NCI-H146 treated with DMSO at 0.1 percent for 48 hours (cell line): ENCODE measurements at regions not wholly inside any gene's neighbourhood (a gene's known extent, or its start where the extent isn't known, plus 50 kb on each side); places are given as distances from the start of the nearest gene placed in this dataset.

Source experiments
- DNase-seq: peaks from one replicate; lab custom pipeline; 2025; ENCODE audit not compliant: unreplicated experiment; lab: John Stamatoyannopoulos, UW

DNA sequence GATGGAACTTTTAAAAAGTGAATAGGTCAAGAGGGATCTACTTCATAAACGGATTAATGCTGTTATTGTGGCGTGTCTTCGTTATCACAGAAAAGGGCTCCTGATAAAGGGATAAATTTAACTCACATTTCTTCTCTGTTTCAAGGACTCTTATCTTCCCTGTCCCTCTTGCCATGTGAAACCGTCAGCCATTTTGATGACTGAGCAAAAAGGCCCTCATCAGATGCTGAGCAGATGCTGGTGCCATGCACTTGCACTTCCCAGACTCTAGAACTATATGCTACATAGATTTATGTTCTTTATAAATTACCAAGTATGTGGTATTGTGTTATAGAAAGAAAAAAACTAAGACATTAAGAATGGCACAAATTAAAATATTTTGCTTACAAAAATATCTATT lies 1011.8 kb upstream of the GBE1 start:
- DNase-seq: no peak

DNA sequence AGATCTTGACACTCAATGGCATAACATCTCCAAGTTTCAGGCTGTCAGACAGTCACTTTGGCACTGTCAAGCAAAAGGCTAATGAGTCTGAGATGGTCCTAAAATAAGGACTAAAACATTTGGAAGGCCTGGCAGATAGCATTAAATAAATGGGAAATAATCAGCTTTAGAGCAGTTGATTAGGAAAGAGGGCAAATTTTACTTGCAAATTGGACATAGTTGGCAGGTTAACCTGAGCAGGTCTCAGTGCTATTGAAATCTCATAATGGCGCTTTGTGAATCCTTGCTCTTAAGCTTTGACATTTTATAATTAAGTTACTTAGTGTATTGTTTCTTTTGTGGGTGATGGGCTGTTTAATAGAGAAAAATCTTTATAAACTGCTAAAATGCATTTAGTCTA lies 1003.1 kb upstream of the GBE1 start:
- DNase-seq: peak; percentile 32

DNA sequence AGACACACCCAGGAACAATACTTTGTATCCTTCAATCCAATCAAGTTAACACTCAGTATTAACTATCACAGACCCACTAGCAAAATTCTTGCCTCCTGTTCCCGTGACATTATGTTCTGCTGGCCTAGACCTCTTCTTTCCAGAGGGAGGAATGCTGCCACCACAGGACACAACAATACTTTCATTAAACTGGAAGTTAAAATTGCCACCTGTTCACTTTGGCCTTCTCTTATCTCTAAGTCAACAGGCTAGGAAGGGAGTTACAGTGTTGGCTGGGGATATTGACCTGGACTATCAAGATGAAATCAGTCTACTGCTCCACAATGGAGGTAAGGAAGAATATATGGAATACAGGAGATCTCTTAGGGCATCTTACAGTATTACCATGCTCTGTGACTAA lies 1000.4 kb upstream of the GBE1 start:
- peak; percentile 23 for DNase-seq

DNA sequence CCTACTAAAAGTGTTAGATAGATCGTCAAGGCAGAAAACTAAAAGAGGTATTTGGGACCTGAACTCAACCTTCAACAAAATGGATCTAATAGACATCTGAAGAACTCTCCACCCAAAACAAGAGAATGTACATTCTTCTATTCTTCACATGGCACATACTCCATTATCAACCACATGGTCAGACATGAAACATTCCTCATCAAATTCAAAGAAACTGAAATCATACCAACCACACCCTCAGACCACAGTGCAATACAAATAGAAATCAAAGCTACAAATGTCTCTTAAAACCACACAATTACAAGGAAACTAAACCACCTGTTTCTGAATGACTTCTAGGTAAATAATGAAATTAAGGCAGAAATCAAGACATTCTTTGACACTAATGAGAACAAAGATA lies 984.1 kb upstream of the GBE1 start:
- DNase-seq: no peak

DNA sequence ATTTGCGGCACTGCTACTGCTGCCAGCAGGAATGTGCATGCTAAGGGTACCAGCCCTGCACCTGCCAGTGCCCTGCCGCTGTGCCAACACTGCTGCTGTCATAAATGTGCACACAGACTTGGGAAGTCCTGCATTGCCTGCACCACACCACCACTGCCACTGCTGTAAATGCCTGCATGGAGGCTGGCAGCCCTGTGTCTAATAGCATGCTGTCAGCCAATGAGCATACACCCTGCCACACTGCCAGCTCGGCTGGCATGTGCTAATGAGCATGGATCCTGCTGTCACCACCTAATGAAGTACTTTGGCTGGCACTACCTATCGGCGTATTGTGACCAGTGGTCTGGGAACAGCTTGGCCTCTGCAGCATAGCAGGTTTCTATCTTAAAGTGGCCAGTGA lies 981.8 kb upstream of the GBE1 start:
- no peak for DNase-seq

DNA sequence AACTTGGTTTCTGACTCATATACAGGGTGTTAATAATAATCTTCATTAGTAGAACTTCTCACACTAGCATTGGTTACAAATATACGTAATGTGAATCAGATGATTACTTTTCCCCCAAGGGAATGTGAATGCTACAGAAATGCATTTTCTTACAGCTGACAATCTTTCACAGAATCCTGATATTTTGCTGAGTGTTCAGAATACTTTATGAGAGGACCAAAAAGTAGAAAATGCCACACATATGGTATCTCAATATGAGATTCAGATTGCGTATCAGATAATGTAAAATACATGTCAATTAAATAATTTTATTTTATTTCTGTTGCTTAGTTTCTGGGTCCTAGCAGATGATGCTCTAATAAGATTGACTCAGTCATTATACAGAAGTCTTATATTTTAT lies 979.9 kb upstream of the GBE1 start:
- no peak for DNase-seq

DNA sequence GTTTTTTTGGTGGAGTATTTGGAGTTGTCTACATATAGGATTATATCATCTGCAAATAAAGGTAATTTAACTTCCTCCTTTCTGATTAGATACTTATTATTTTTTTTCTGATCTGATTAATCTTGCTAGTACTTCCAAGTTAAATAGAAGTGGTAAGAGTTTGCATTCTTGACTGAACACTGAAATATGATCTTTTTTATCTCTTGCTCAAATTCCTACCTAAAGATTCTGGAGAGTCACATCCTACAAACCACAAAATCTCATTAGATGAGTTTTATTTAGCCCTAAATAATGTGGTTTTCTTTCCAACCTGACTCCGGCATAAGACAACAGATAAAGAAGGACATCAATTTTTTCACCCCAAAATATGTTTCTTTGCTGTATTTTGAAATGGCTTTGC lies 977.9 kb upstream of the GBE1 start:
- DNase-seq: no peak

DNA sequence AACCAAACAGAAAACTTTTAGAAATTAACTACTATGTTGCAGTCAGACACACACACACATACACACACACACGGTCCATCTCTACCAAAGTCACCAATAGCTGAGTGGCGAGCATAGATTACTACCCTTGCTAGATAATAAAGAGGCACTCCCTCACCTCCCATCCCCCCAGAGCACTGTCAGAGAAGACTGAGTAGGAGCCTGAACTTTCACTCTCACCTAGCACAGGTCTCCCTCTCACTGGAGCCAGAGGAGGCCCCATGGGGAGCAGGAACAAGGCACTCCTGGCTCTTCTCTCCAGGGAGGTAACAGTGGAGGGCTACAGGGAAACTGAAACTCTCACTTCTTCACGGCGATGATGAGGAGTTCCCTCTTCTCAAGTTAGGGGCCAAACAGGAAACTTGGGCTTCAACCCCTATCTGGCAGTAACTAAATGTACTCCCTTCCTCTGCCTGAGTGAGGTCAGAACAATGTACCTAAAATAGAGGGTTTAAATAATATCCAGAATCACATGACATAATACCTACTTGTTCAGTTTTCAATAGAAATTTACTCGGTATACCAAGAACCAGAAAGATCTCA lies 975.3 kb upstream of the GBE1 start:
- DNase-seq: no peak

DNA sequence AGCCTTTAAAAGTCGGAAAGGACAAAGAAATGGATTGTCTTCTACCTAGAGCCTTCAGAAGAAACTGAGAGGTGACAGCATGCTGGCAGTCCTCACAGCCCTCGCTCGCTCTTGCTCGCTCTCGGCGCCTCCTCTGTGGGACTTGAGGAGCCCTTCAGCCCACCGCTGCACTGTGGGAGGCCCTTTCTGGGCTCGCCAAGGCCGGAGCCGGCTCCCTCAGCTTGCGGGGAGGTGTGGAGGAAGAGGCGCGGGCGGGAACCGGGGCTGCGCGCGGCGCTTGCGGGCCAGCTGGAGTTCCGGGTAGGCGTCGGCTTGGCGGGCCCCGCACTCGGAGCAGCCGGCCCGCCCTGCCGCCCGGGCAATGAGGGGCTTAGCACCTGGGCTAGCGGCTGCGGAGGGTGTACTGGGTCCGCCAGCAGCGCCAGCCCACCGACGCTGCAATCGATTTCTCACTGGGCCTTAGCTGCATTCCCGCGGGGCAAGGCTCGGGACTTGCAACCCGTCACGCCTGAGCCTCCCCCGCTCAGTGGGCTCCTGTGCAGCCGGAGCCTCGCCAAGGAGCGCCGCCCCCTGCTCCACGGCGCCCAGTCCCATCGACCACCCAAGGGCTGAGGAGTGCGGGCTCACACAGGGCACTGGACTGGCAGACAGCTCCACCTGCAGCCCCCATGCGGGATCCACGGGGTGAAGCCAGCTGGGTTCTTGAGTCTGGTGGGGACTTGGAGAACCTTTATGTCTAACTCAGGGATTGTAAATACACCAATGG lies 953.8 kb upstream of the GBE1 start:
- DNase-seq: no peak

DNA sequence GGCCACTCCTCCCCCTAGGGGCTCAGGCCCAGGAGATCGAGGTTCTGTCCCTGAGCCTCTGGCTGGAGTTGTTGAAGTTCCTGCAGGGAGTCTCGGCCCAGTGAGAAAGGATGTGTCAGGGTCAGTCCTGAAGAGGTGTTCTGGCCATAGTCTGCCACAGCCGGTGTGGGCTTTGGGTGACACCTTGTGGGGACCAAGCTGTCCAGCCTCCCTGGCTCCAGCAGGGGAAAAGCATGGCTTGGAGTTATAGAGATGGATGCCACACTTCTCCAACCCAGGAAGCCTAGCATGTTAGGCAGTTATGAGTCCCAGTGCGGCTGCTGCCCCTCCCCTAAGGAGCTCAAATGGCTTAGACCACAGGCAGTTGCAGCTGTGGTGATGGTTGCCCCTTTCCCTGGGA lies 945.6 kb upstream of the GBE1 start:
- no peak for DNase-seq

DNA sequence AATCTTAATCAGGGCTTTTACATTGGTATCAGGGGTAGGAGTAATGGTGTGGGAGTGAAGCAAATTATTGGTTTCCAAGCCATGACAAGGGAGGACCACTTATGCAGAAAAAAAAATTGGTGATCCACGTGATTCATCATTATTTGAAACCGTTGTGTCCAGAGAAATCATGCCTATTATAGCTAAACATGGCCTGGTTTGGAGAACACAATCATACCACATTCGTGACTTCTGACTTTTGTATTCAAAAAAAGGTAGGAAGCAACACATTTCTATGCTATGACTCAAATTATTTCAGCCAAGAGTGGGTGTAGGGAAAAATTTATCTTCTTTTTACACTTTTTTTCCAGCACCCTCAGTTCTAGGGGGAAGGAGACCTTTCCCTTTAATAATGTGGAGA lies 924.3 kb upstream of the GBE1 start:
- DNase-seq: no peak

DNA sequence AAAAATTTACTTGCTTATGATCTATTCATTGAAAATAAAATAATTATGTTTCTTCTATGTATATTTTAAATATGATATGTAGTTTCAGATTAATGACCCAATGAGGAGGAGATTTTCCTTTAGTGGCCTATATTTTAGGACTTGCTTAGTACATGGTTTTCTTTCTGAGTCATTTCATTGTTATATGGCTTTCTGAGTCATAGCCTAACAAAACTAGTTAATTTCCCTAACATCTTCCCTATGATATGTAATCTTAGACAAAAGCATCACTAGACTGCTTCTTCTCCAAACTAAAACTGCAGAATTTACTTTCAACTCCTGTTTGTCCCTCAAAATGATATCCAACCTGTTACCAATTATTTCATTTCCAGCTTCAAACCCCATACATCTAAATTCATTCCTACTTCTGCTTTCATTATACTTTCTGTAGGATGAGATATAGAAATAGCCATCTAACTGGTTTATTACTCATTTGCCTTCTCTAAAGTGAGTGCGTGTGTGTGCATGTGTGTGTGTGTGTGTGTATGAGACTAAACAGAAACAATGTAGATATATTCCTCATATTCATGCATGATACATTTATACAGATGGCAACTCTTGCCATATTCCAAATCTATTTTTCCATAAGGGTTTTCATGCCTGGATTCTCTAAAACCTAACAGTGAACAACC lies 915.0 kb upstream of the GBE1 start:
- peak; percentile 29 for DNase-seq

DNA sequence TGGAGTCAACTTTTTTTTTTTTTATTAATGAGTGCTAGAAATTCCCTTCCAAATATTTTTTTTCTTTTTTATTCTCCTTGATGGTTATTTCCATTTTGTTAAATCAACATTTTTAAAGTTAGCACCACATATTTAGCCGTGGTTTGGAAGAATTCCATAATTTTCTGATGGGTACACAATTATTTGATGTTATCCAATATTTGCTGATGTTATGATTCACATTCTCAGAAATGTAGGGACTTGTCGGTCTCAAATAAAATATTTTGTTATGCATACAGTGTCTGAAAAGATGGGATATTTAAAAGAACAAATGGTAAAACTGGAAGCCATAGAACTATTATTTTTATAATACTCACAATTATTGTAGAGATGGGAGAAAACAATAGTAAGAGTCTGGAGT lies 911.5 kb upstream of the GBE1 start:
- DNase-seq: no peak

DNA sequence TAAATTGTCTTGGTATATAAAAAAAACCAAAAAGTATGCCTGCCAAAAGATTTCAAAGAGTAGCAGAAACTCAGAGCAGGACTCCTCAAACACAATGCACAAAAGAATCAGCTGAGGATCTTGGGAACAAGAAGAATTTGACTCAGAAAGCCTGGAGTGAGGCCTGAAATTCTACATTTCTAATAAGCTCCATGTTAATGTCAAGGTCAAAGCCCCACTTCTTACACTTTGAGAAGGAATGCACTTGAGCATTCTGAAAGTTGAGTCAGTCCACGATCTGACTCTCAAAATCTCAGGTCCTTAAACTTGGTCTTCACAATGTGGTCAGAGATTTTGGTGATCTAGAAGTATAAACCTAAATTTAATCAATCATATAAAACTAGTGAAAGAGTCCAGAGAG lies 910.0 kb upstream of the GBE1 start:
- no peak for DNase-seq

DNA sequence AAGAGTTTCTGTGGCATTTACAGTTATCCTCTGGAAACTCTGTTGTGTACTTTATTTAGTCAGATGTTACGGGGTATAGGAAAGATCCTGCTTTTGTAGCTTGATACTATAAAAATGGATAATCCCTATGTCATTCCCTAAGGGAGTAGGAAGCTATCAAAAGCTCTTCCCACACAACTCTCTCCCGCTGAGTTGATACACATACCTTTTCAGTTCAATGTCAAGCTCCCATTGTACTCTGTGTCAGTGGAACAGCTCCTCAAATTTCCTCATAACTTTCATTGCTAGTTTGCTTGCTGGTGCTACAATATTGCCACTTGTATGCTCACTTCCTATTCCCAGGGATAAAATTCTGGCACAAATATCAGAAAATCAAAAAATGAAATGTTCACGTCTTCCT lies 893.3 kb upstream of the GBE1 start:
- no peak for DNase-seq

DNA sequence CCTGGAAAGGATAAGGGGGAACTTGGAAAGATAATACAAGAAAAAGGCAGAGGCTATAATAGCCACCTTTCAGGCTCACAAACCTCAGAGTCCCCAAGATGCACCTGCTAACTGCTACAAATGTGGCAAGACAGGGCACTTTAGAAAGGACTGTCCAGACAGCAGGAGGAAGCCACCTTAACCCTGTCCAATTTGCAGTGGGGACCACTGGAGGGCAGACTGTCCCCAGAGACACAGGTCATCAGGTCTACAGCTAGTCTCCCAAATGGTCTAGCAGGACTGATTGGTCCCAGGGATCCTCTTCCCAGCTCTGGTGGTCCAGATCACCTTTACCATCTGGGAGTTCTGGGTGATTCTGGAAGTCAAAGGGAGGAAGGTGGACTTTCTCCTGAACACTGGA lies 882.5 kb upstream of the GBE1 start:
- DNase-seq: no peak

DNA sequence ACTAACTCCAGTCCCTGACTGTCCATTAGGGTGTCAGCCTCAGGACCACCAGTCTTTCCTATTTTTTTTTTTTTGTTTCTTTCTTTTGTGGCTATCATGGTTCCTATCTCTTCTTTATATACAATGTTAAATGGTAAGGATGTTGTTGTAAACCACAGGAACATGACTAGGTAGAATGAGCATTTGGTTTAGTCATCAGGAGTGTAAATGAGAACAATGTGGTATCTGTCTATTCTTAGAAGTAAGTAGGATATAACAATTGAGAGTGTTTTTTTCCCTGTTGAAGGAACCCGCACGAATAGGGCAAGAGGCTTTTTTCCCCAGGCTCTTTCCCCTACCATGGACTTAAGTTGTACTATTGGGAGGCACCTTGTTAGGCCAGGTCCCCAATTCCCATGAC lies 880.3 kb upstream of the GBE1 start:
- no peak for DNase-seq

DNA sequence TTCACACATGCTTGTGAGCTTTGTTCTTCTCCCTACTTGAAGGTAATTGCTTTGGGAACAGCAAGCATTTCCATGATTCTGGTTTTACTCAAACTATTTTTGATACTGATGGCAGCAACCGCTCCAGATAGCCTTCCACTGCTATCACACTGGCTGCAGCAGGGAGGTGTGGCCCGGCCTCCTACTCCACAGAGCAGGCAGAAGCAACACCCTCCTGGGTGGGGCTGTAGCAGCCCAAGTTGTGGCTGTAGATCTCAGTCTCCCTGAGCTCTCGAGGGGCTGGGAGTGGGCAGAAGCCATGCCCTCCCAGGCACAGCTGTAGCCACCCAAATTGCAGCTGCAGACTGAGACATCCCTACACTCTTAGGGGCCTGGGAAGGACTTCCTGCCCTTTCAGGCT lies 878.8 kb upstream of the GBE1 start:
- no peak for DNase-seq

DNA sequence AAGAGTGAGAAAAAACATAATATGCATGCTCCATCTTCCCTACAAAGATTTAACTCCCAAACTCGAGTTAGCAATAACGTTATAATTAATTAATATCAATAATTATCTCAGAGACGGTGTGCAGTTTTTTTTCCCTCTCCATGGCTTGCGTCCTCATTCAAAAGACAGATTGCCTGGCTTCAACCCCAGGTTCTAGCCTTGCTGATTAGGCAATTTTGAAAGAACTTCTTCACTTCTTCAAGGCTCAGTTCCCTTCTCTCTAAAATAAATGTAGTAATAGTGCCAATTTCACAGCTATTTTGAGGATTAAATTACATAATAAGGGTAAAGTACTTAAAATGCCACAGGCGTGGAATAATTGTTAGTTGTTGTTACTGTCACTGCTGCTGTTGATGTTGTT lies 876.1 kb upstream of the GBE1 start:
- DNase-seq: no peak

DNA sequence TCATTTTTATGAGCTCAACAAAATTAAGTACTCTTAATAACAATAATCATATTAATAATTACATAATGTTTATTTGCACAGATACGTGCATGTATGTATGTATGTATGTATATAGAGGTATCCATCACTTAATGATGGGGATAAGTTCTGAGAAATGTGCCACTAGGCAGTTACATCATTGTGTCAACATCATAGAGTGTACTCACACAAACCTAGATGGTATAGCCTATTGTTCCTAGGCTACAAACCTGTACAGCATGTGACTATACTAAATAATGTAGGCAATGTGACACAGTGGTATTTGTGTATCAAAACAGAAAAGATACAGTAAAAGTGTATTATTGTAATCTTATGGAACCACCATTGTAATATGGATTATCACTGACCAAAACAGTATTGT lies 874.7 kb upstream of the GBE1 start:
- no peak for DNase-seq

DNA sequence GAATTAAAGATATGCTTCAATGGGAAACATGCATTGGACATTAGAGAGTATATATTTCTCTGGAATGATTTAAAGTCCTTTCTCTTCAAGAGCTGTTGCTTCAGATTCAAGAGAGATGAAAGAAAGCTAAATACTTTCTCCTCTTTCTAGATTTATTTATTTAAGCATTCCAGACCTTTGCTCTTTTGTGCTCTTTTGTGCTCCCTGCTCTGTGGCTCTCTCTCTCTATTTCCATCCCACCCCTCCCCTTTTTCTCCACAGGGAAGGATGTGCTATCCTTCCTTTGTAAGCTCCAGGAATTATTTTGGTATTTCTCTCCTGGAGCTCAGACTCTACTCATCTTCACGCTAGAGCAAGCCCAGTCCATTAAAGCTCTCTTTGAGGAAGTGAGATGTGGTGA lies 871.9 kb upstream of the GBE1 start:
- no peak for DNase-seq

DNA sequence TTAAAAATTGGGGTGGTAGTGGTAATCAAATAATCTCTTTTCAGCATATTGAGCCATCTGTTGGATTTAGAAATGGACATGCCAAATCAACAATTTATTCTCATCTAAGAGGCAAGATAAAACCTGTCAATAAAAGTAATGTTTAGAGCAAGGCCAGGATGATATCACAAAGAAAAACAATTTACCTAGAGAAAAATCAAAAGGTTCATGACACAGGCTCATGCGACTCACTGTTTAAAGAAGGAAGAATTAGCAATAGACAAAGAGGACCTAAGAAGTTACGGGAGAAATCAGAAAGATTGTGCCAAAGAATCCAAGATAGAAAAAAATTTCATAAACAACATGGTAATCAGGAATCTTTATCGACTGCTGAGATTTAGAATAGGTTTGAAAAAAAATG lies 868.5 kb upstream of the GBE1 start:
- no peak for DNase-seq
